ENCODE measurements at regions not wholly inside any gene's neighbourhood (a gene's known extent, or its start where the extent isn't known, plus 50 kb on each side); places are given as distances from the start of the nearest gene placed in this dataset.

- TF ChIP-seq CTCF (IDR thresholded peaks at IDR 0.05; ENCODE audit: low read depth, low read length, missing input control) (no peak), TAF1 (conservative IDR thresholded peaks at IDR 0.05) (no peak), MAX (IDR thresholded peaks at IDR 0.05) (no peak), EGR1 (IDR thresholded peaks at IDR 0.05; ENCODE audit: low read depth in 2 of 2) (no peak), SP1 (IDR thresholded peaks at IDR 0.05) (no peak), RXRA (IDR thresholded peaks at IDR 0.05) (no peak), FOXA1 (IDR thresholded peaks at IDR 0.05) (no peak), JUND (IDR thresholded peaks at IDR 0.05) (no peak), GABPA (IDR thresholded peaks at IDR 0.05 in 1 of 2, conservative IDR thresholded peaks at IDR 0.05 in 1 of 2) (no peak)
Observed at GRCh38 chr4:132809298-132810032, 339.6 kb upstream of the PCDH10 start.

All from liver (tissue), 3 donors.